HG03520 (cell line): ENCODE measurements at regions not wholly inside any gene's neighbourhood (a gene's known extent, or its start where the extent isn't known, plus 50 kb on each side); places are given as distances from the start of the nearest gene placed in this dataset.

Experiments
- ATAC-seq: cut with Tn5 transposase; IDR thresholded peaks from one replicate; pipeline ENCODE4 v1.9.1; 2021; ENCODE audit warnings: mild to moderate bottlenecking, moderate library complexity; ENCODE audit not compliant: unreplicated experiment

DNA sequence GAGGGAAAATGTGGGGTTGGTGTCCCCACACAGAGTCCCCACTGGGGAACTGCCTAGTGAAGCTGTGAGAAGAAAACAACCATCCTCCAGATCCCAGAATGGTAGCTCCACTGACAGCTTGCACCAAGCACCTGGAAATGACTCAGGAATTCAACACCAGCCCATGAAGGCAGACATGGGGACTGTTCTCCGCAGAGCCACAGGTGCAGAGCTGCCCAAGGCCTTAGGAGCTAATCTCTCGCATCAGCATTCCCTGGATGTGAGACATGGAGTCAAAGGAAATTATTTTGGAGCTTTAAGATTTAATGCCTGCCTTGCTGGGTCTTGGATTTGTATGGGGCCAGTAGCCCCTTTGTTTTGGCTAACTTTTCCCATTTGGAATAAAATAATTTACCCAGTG is 367.9 kb downstream of the FAM133A start:
- no peak for ATAC-seq

DNA sequence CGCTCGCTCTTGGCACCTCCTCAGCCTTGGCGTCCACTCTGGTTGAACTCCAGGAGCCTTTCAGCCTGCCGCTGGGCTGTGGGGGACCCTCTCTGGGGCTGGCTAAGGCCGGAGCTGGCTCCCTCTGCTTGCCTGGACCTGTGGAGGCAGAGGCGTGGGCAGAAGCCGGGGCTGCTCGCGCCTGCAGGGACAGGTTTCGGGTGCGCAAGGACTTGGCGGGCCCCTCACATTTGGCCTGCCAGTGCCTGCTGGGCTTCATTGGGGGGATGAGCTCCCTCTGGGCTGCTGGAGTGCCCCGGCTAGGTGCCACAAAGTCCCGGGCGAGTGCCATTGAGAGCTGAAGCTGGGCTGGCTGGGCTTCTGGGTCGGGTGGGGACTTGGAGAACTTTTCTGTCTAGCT is 371.7 kb downstream of the FAM133A start:
- no peak for ATAC-seq

DNA sequence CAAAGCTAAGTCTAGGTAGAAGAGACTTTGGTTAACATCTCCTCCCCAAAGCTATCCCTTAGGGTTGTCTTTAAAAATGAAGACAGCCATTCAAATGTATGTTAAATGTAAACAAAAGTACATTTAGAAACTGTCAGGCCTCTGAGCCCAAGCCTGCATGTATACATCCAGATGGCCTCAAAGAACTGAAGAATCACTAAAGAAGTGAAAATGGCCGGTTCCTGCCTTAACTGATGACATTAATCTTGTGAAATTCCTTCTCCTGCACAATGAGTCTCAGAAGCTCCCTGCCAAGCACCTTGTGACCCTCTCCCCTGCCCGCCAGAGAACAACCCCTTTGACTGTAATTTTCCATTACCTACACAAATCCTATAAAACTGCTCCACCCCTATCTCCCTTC is 377.9 kb downstream of the FAM133A start:
- no peak for ATAC-seq

DNA sequence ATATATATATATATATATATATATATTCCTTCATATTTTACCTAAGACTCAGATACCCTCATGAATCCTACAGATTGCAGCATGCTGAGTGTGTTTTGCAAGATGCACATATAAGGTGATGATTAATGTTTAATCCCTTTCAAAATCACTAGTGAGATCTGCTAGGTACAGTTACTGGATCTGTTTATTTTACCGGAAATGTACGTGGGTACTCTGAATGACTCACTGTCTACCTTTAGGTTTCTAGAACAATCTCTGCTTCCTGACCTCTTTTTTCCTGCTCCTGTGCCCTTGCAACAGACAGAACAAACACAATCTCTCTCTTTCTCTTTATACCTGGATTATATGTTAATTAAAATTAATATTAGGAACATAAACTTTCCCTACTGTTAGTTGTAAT is 379.6 kb downstream of the FAM133A start:
- ATAC-seq: no peak

DNA sequence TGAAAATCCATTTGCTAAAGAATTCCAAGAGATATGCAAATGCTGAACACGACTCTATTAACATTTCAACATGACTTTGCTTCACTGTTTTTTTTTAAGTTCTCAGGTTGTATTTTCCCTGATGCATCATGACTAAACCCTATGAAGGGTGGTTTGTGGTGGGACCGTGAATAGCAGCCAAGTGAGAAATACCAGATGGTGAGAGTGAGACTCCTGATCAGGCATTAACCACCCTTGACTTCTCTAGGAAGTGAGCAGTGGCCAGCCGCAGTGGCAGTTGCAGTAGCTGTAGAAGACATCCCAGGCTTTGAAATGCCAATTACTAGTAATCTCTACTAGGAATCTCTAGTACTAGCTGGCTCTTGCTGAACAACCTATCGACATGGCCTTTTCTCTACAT is 383.4 kb downstream of the FAM133A start:
- ATAC-seq: no peak

DNA sequence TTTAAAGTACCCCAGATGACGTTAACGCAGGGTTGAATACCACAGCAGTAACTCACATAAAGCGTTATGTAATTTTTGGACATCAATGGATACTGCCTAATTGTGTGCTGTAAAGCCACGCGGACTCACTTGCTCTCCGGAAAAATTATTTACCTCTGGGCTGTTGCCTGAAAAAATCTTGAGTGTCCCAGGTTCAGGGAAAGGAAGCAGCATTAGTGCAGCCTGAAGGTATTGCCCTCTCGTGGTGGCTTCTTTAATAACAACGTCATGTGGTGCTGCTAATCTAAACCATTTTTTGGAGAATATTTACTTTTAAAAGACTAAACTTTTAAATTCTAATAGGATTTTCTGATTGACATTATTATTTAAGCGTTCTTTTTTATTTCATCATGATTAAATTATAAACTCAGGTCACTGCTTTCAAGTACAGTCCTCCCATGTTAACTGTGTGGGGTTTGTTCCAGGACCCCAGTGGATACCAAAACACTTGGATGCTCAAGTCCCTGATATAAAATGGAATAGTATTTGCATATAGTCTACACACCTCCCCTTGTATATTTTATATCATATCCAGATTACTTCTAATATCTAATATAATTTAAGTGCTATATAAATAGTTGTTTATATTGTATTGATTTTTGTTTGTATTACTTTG is 384.8 kb downstream of the FAM133A start:
- ATAC-seq: no peak

DNA sequence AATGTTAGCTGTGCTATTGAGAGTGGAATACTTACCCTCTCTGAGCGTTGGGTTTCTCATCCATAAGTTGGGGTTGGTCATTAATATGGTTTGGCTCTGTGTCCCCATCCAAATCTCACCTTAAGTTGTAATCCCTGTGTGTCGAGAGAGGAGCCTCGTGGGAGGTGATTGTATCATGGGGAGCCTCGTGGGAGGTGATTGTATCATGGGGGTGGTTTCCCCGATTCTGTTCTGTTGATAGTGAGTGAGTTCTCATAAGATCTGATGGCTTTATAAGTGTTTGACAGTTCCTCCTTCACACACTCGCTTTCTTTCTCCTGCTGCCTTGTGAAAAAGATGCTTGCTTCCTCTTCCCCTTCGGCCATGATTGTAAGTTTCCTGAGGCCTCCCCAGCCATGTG is 391.1 kb downstream of the FAM133A start:
- ATAC-seq: no peak

DNA sequence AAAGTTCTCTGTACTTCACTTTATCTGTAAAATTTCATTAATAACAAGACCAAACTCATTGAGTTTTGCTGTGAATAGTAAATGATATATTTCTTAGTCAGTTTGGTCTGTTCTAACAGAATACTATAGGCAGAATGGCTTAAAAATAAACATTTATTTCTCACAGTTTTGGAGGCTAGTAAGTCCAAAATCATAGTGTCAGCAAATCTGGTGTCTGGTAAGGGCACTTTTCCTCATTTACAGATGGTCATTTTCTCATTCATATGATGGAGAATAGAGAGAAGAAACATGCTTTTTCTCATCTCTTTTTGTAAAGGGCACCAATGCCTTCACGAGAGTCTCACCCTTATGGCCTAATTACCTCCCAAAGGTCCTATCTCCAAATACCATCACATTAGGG is 415.1 kb downstream of the FAM133A start:
- ATAC-seq: no peak

DNA sequence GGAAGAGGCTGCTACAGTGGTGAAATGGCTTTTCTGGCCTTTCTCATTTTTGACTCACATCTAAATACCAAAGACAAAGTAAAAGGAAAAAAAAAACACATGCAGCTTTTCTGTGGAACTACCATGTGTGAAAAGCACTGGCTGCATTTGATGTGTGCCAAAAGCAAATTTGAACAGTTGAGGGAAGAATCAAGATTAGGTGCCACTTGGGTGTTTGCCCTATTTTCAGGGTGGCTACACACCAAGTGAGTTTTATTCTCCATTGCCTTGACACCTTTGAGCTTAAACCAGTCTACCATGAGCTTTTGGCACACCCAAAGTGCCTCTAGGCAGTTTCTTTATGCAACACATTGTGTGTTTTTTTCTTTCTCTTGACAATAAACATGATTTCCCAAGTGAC is 423.9 kb downstream of the FAM133A start:
- no peak for ATAC-seq

DNA sequence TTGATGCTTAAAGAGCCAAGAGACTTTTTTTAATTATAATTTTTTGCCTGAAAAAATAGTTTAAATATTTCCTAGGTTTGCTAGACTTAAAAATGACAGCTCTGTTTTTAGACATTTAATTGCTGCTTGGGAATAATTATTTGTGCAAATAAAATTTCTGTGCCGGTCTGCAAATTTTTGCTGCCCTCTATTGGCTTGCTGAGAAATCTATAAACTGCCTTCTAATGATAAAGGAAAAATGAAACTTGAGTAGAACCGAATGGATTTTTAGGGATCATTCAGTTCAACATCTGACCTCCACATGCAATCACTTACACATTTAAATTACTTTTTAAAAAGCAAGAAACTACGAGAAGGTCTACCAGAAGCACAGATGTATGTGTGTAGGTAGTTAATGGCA is 434.0 kb downstream of the FAM133A start:
- ATAC-seq: no peak

DNA sequence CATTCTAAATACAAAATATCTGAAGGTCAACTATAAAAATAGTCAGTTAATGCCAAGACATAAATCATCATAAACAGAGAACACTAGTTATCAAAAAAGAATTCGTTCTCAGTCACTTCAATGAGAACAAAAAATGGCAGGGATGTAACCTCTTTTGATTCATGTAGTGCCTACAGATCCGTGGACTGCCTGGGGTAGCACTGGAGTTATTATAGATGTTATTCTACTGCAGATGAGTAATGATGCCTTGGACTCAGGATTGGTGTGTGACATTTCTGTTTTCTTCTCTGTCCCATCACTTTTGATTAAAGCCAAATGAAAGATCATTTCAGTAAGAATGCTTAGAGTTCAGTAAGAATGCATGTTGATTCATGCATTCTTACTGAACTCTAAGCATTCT is 440.4 kb downstream of the FAM133A start:
- no peak for ATAC-seq

DNA sequence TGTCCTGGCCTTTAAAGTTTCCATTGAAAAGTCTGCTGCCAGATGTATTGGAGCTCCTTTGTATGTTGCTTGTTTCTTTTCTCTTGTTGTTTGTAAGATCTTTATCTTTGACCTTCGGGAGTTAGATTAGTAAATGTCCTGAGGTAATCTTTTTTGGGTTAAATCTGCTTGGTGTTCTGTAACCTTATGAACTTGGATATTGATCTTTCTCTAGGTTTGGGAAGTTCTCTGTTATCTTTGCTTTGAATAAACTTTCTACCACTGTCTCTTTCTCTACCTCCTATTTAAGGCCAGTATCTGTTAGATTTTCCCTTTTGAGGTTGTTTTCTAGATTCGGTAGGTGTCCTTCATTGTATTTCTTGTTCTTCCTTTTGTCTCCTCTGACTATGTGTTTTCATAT is 447.8 kb downstream of the FAM133A start:
- ATAC-seq: no peak

DNA sequence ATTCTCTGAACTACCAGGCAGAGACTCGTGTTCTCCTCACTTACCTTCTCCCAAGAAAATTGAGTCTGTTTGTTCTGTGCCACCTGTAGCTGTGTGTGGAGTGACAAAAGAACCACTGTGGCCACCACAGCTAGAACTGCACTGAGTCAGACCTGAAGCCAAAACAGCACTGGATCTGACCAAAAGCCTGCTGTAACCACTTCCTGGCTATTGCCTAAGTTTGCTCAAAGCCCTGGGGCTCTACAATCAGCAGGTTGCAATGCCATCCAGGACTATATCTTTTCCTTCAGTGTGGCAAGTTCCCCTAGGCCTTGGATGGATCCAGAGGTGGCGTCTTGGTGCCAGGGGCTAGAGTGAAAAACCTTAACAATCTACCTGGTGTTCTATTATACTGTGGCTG is 449.1 kb downstream of the FAM133A start:
- no peak for ATAC-seq

DNA sequence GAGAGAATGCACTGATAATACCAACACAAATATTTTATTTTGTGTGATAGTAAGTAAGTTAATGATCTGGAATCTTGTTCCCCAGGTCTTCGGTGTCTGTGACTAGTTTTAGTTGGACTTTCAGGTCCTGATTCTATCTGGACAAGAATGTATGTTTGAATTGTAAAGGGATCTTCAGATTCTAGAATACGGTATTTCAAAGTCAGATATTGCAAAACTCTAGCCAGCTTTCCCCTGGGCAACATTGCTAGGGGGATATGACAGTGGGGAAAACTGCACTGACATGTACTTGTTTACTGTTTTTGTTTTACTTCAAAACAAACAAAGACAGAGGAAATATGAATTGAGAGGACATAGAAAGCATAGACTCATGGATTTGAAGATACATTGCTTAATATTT is 489.0 kb downstream of the FAM133A start:
- no peak for ATAC-seq

DNA sequence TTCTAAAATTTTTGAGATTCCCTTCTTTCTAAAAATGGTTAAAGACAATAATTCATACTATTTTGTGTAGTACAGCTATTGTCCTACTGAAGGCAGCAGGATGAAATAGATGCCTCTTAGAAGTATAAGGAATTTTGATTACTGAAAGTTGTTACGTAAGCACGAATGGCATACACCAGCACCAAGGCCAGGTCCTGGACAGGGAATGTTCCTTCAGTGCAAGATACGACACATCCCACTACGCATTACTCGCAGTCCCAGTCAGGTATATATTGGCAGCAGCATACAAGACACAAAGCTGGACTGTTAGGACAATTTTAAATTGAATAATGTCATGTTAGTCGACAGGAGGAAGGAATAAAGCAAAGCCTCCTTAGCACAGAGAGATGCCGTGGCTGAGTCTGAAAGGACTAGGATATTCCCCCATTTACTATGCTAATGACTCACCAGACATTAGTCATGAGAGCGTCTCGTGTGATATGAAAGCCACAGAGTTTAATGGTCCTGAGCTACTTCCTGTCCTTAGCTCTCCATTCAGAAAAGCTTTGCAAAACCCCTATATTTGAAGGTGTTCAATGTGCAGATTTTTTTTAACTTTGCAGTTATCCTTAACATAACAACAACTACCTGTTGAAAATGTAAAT is 504.3 kb downstream of the FAM133A start:
- no peak for ATAC-seq

DNA sequence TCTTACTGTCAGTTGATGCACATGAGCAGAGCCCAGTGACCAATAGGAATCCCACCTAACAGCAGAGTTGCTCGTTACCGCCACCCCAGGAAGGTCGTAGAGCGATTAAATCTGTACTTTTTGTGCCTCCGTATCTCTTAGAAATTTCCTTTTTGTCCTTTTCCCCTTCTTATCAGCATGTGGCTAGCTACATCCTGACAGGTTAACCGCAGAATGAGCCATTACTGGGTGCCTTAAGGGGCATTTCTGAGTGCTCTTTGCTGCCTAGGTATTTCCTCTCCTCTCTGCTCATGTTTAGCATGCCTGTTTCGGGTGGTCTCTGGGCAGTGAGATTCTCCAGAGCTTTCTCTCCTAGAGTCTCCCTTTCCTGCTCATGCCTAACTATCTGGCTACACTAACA is 530.5 kb downstream of the FAM133A start:
- no peak for ATAC-seq

DNA sequence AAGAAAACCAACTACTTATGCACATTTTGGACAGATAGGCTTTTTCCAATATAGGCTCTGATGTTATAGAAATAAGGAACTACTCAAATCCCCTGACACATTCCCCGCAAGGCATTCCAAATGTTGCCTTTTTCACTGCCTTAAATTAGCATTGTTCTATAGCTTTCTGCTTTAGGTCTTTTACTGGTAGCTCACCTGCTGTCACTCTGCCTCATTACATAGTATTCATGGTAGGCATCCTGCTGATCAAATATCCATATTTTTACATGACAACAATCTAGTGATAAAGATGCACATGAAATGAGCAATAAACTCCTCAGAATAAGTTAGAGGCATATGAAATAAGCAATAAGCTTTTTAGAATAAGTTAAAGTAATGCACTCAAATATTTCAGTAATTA is 542.7 kb downstream of the FAM133A start:
- ATAC-seq: no peak

DNA sequence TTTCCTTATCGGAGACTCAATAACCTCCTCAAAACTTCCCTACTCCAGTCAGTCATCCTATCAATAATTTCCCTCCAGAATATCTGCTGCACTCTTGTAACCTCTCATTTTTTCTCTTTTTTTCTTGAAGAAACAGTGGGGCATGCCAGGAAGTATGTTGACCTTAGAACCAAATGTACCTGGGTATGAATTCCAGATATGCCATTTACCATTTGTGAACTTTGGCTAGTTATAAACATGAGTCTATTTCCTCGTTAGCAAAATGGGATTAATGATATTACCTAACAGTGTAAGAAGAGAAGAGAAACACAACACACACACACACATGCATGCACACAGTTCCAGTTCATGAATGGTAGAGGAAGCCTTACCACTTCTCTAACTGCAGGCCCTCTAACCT is 578.2 kb downstream of the FAM133A start:
- ATAC-seq: no peak

DNA sequence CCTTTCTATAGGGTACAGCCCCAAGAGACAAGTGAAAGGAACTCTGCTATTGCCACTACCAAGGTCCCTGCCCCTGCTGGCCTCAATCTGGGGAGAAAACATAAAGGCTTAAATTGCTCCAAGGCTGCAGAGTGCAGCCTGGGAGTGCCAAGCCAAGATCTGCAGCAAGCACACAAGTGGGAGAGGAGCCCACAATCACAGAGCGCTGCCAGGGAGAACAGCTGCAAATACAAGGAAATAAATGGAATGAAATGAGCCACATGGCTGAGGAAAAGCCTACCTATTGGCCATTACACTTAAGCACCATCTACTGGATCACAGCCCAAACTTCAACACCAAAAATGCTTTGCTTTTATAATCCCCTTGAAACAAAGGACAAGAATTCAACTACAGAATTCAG is 582.4 kb downstream of the FAM133A start:
- no peak for ATAC-seq

DNA sequence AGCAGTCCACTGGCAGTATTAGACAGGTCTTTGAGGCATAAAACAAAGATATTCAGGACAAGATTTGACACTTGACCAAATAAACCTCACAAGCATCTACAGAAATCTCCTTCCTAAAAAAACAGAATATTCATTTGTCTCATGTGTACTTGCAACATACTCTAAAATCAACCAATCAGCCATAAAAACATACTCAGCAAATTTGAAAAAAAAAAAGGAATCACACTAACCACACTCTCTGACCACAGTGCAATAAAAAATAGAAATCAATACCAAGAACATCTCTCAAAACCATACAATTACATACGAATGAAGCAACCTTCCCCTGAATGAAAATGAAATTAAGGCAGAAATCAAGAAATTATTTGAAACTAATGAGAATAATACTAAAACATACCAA is 591.3 kb downstream of the FAM133A start:
- ATAC-seq: no peak

DNA sequence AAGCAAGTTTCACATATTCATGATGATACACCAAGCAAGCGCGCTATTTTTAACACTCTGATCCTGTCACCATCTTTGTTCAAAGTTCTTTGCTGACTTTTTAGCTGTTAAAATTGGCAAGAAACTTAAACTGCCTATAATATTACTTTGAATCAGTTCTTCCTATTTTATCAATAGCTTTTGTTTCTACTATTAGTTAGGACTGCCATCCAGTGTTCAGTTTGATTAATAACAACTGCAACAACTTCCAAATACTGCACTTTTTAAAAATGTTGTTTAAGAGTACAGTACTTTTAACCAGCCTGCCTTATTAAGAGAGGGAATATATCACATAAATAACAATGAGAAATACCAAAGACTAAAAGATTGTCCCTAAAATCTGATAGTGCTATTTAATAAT is 614.3 kb downstream of the FAM133A start:
- ATAC-seq: no peak

DNA sequence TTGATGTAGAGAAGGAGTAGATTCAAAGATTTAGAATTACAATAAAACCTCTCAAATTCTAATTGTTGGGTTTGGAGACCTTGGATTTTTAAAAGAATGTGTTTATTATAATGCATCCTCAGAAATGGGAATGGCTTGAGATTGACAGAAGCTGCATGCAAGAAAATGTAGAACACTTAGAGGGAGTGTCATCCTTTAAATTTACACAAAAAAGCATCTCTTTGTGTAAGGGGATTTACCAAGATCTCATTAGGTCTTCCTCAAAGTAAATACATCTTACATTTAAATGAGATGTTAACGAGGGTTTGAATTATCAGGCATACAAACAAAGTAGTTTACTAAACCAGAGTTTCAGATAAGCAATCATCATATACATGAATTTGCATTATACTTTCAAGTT is 615.0 kb downstream of the FAM133A start:
- no peak for ATAC-seq

DNA sequence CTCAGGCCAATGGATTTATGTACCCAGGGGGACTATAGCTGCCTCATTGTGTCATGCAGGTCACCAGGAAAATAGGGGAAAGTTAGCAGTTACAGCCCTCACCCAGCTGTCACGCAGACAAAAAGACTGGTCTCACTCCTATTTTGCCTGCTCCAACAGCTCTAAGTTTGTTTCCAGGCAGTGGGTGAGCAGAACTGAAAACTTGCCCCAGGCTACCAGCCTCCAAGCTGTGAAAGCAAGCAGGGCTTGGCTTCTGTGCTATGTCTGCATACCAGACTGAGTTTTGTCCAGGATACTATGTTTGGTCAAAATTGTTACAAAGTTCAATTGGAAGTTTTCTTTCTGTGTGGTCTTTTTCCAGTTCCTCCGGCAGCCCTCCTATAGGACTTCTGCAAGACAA is 628.4 kb downstream of the FAM133A start:
- no peak for ATAC-seq
